Stimulated activated CD4-positive, alpha-beta T cell treated with anti-CD3 and anti-CD28 coated beads, Interleukin-4, amount 100 ng/mL, for 48 hours (primary cell): ENCODE measurements at regions not wholly inside any gene's neighbourhood (a gene's known extent, or its start where the extent isn't known, plus 50 kb on each side); places are given as distances from the start of the nearest gene placed in this dataset.
A peak's percentile ranks its signal among the peaks of the same experiment; 100 is the strongest.

Source experiments
- DNase-seq, 2 donors: peaks; one replicate each; pipeline ENCODE4 v3.0.0-alpha.2; 2020; ENCODE audit warnings: low read depth in 2 of 2

DNA sequence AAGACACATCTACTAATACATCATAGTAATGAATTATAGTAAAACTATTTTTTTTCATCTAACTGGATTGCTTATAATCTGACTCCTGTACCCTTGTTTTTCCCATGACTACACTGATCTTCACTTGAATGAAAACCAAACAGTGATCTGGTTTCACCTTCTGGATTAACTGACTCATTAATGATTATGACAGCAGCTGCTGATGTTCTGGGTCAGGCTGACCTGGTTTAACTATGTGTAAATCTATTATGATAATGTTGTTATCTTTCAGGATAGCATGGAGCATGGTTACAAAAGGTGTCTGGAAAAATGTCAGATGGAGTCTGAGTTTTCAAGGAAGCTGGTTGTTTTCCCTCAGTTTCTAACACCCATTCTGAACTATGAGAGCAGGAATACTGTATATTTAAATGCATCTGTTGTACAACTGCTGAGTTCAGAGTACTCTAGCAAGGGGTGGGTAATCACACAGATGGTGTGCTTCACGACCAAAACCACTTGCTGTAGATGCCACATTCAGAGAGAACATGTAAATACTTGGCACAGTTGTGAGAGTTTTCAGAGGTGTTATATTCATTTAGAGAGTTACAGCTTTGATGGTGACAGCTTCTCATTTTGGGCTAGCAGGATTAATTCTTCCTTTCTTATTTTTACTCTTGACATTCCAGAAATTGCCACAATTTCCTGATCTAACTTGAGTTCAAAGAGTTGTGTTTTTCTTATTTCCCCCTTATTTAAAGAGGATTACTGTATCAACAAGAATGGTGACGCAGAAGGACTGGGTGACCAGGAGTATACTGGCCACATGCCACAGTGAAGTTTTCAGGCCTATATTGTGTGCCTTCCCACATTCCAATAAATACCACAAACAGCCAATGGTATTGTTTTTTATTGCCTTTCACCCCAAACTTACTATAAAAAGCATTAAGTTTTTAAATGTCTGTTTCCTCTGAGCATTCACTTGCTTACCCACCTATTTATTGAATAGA lies 249.7 kb upstream of the TET2 start:
- no peak for DNase-seq

- DNase-seq, result no peak
These were observed 246.8 kb upstream of the TET2 start for GRCh38 chr4:104899863-104900262.

DNA sequence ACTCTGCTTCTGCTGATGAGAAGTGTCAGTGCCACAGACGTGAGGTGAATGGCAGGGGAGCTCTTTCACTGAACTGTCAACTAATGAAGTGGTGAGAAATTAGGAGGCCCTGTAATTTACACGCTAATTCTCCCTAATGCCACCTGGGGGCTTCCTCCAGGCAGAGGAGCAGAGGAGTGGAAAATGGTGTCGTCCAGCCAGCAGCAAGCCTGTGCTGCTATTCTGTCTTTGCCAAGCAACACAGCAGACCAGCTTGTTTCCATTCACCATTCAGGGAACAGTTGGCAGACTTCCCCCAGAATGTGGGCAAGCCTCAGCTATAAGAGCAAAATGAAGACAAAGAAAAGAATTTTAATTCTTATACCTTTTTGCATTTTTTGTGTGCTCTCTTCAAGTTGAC lies 245.2 kb upstream of the TET2 start:
- DNase-seq, result no peak

- no peak for DNase-seq
These were observed 244.6 kb upstream of the TET2 start for GRCh38 chr4:104901961-104902605.

GRCh38 chr4:104905065-104905464 lies 241.6 kb upstream of the TET2 start:
- no peak for DNase-seq

- DNase-seq, result no peak
These were observed 241.1 kb upstream of the TET2 start for GRCh38 chr4:104905546-104905945.

DNA sequence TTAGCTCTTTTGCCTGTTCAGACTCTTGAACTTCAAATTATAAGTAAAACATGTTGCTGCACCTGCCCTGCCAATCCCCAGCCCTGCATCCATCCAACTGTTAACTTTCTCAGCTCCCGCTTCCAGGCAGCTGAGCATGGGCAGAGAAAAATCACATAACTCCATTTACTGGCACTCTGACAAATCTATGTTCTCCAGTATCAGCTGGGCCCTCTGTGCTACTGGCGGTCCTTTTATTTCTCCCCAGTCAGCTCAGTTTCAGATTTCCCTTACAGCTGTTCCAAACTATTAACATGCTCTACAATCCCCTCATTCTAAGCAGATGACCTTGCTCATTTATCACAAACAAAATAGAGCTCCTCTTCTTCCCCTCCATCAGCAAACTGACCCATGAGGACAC lies 240.4 kb upstream of the TET2 start:
- DNase-seq, result no peak

DNA sequence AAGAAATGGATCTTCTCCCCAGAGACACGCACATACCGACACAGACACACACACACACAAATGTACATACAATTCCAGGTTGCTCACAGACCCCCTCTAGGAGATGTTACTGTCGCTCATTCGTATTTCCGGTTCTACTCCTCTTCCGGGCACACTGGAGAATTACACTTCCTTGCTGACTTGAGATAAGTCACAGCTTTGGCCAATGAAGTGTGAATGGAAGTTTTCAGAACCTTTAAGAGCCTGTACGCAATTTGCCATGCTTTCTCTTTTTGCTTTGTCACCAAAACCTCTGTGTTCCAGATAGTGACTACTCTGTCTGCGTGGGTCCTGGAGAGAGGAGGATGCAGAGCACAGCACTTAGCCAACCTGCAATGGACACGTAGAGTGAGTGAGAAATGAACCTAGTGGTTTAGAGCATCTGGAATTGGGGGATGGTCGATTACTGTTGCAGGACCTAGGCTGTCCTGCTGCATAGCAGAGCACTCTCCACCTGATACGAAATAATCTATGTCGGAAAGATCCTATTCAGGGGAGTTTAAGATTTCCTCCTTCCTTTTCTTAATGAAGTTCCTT lies 239.5 kb upstream of the TET2 start:
- no peak for DNase-seq

DNA sequence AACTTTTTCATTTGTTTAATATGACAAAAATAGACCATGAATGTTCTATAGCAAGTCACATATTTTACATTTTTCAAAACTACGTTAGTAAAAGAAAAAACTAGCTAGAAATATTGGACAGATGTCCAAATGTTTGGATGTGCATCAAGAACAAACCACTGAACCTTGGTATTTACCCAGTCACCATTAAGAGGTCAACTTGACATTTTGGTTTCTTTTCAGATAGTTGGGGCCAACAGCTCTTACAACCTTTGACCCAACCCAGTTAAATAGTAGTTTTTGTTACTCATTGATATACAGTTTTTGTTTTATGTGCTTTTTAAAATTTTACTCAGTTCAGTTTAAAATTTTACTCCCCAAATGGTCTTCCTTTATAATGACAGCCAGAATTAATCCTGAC lies 238.7 kb upstream of the TET2 start:
- DNase-seq, result no peak

GRCh38 chr4:104909376-104909775 lies 237.3 kb upstream of the TET2 start:
- no peak for DNase-seq

DNA sequence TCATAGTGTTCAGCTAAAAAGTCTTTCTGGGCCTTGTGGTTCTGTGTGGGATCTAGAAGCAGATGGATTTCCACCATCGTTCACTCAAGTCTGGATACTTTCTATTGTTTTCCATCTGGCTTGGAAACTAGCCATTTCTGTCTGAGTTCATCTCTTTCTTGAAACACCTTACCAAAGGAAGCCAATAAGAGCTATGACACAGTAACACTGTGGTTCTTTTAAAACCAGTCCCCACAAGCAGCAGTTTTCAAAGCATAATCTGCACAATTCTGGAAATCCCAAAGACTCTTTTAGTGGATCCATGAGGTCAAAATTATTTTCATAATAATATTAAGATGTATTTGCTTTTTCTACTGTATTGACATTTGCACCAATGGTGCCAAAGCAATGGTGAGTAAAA lies 234.2 kb upstream of the TET2 start:
- no peak for DNase-seq

GRCh38 chr4:104915373-104915772 lies 231.3 kb upstream of the TET2 start:
- DNase-seq, result no peak

DNA sequence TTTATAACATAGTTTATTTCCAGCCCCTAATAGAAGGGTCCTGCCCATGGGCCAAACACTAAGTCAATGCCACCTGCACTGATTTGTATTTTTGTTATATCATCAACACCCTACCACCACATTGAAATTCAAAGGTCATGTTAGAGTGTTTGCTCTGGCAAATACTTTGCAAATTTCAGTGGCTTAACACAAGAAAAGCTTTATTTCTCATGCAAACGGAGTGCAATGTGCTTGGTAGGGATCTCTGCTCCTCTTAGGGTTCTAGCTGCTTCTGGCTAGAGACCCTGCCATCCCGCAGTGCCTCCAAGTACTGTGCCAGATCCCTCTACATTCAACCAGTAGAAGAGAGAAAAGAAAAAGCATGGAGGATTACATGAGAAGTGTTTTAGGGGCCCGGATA lies 230.8 kb upstream of the TET2 start:
- no peak for DNase-seq

GRCh38 chr4:104919406-104919805 lies 227.3 kb upstream of the TET2 start:
- DNase-seq, result no peak

DNA sequence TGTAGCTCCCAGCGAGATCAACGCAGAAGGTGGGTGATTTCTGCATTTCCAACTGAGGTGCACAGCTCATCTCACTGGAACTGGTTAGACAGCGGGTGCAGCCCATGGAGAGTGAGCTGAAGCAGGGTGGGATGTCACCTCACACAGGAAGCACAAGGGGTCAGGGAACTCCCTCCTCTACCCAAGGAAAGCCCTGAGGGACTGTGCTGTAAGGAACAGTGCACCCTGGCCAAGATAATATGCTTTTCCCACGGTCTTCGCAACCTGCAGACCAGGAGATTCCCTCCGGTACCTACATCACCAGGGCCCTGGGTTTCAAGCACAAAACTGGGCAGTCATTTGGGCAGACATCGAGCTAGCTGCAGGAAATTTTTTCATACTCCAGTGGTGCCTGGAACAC lies 216.4 kb upstream of the TET2 start:
- DNase-seq, result no peak

DNA sequence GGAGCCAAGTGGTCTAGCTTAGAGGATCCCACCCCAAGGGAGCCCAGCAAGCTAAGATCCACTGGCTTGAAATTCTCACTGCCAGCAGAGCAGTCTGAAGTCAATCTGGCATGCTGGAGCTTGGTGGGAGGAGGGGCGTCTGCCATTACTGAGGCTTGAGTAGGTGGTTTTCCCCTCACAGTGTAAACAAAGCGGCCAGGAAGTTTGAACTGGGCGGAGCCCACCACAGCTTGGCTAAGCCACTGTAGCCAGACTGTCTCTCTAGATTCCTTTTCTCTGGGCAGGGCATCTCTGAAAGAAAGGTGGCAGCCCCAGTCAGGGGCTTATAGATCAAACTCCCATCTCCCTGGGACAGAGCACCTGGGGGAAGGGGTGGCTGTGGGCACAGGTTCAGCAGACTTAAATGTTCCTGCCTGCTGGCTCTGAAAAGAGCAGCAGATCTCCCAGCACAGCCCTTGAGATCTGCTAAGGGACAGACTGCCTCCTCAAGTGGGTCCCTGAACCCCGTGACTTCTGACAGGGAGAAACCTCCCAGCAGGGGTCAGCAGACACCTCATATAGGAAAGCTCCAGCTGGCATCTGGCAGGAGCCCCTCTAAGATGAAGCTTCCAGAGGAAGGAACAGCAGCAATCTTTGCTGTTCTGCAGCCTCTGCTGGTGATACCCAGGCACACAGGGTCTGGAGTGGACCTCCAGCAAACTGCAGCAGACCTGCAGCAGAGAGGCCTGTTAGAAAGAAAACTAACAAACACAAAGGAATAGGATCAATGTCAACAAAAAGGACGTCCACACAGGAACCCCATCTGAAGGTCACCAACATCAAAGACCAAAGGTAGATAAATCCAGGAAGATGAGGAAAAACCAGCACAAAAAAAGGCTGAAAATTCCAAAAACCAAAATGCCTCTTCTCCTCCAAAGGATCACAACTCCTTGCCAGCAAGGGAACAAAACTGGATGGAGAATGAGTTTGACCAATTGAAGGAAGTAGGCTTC lies 215.6 kb upstream of the TET2 start:
- peak; percentile 4 to 8 for DNase-seq

DNA sequence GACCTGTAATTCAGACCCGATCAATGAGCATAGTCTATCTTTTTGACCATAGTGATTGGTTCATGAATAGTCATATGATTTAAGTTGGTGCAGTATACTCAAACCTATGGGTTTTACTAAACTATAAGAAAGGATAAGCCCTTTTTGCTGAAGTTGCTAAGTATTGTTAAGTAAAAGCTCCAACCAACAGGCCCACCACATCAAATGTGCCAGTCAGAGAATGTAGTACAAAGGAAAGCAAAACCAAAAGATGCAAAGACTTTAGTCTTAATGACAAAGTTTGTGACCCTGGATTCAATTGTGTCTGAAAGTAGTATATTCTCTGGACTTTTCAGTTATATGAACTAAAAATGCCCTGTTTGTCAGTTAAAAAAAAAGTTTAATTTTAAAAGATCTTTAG lies 208.1 kb upstream of the TET2 start:
- DNase-seq, result no peak

GRCh38 chr4:104940927-104941326 lies 205.7 kb upstream of the TET2 start:
- DNase-seq, result no peak

- DNase-seq, result no peak
These were observed 205.0 kb upstream of the TET2 start for GRCh38 chr4:104941661-104942062.

DNA sequence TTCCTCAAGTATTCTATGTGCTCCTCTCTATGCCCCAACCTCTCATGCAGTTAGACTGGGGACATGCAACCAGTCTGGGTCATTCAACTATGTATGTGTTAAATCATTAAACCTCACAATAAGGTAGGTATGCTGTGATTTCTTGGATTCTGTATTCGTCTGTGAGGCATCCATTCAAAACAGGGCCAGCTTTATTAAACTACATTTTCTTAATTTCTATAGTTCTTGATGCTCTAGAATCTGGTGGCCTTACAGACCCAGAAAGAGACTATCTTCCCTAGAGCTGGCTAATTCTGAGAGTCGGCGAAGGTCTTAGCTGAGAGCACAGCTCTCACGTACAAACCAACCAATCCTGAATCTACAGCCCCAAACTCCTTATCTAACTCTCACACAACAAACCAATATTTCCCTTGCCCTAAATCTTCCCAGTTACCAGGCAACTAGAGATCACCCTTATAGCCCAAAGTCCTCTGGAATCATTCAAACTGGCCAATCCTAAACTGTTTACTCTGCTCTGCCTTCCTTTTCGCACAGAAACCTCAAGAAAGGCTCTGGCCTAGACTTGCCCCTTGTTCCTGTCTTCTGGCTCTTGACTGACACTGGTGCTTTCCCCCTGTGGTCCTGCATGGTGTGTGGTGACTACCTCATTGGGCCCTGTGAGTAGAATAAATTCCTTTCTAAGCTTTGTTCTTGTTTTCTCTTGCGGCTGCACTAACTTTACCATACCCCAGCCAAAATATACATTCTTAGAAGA lies 203.5 kb upstream of the TET2 start:
- DNase-seq, result no peak

DNA sequence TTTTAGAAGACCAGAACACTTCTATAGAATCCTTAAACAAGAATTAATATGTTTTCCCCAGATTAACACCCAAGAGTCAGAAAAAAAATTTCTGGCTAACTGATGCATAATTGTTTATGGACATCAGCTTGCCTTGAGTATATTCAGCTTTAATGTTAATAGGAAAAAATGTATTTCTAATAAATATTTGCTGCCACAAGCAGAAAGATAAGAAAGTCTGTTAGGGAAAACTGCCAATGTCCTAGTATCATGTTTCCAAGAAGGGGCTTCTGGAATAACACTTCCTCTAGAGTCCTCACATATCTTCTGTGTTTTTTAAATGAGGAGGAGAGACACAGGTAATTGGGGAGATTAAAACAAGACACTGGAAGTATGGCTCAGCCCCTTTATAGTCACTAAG lies 202.1 kb upstream of the TET2 start:
- no peak for DNase-seq
